ENCODE measurements at regions not wholly inside any gene's neighbourhood (a gene's known extent, or its start where the extent isn't known, plus 50 kb on each side); places are given as distances from the start of the nearest gene placed in this dataset.
A peak's percentile ranks its signal among the peaks of the same experiment; 100 is the strongest.

GRCh38 chr4:1508161-1509160 lies 102.2 kb upstream of the NKX1-1 start:
- peak; percentile 14 for DNase-seq

GRCh38 chr4:1506956-1507721 lies 100.9 kb upstream of the NKX1-1 start:
- DNase-seq = no peak

GRCh38 chr4:1505511-1506460 lies 99.5 kb upstream of the NKX1-1 start:
- no peak for DNase-seq

GRCh38 chr4:1504595-1505500 lies 98.6 kb upstream of the NKX1-1 start:
- no peak for DNase-seq

- DNase-seq = peak; percentile 6
Measured at GRCh38 chr4:1503583-1504471, 97.6 kb upstream of the NKX1-1 start.

GRCh38 chr4:1502976-1503375 lies 96.7 kb upstream of the NKX1-1 start:
- peak; percentile 4 for DNase-seq

- peak; percentile 9 for DNase-seq
Measured at GRCh38 chr4:1502501-1502886, 96.3 kb upstream of the NKX1-1 start.

- DNase-seq = peak; percentile 9
Measured at GRCh38 chr4:1501754-1502500, 95.7 kb upstream of the NKX1-1 start.

GRCh38 chr4:1500966-1501753 lies 94.9 kb upstream of the NKX1-1 start:
- peak; percentile 8 for DNase-seq

GRCh38 chr4:1500231-1500965 lies 94.2 kb upstream of the NKX1-1 start:
- peak; percentile 15 for DNase-seq

- peak; percentile 6 for DNase-seq
Measured at GRCh38 chr4:1499465-1499864, 93.2 kb upstream of the NKX1-1 start.

GRCh38 chr4:1497189-1497801 lies 91.1 kb upstream of the NKX1-1 start:
- DNase-seq = no peak

GRCh38 chr4:1496116-1496642 lies 89.9 kb upstream of the NKX1-1 start:
- peak; percentile 2 for DNase-seq

GRCh38 chr4:1495416-1496115 lies 89.3 kb upstream of the NKX1-1 start:
- peak; percentile 9 for DNase-seq

GRCh38 chr4:1494416-1495315 lies 88.4 kb upstream of the NKX1-1 start:
- DNase-seq = peak; percentile 10
